WERI-Rb-1 (cell line): ENCODE measurements at regions not wholly inside any gene's neighbourhood (a gene's known extent, or its start where the extent isn't known, plus 50 kb on each side); places are given as distances from the start of the nearest gene placed in this dataset.

Source experiments
- DNase-seq: peaks from one replicate; pipeline ENCODE4 v3.0.0-alpha.2; 2020
- H3K27ac ChIP-seq: fragments of 250-450 bp; sonication (Bioruptor Pico); 2 replicates; pipeline ENCODE4 v1.5.1; 2020; ENCODE audit warnings: mild to moderate bottlenecking, moderate library complexity
- H3K27me3 ChIP-seq: fragments of 250-450 bp; sonication (Bioruptor Pico); 2 replicates; pipeline ENCODE4 v1.5.1; 2021; ENCODE audit warnings: mild to moderate bottlenecking, low read depth, moderate library complexity; ENCODE audit not compliant: insufficient read depth, severe bottlenecking
- H3K36me3 ChIP-seq: fragments of 250-450 bp; sonication (Bioruptor Pico); 2 replicates; pipeline ENCODE4 v1.5.1; 2020; ENCODE audit warnings: mild to moderate bottlenecking, moderate library complexity
- H3K4me3 ChIP-seq: 2 replicates; pipeline ENCODE4 v1.5.1; 2011; ENCODE audit warnings: low read depth, mild to moderate bottlenecking, control low read depth, low read length
- H3K9me3 ChIP-seq: fragments of 250-450 bp; sonication (Bioruptor Pico); 2 replicates; pipeline ENCODE4 v1.5.1; 2021; ENCODE audit warnings: mild to moderate bottlenecking, moderate library complexity; ENCODE audit not compliant: severe bottlenecking
- TF ChIP-seq, protein P1 (sequence below): IDR thresholded peaks from 2 replicates; pipeline ENCODE4 v1.5.1; 2011; ENCODE audit warnings: low read depth, mild to moderate bottlenecking, control low read depth, inconsistent platforms, low read length

GRCh38 chr4:44928785-44929184 is 202.4 kb upstream of the GNPDA2 start:
- Histone ChIP-seq H3K9me3 (no peaks in the 10 kb centered on the region), H3K4me3 (no peak overlapping the region), H3K27ac (no peak overlapping the region), H3K36me3 (no peaks in the 10 kb centered on the region), H3K27me3 (no peaks in the 10 kb centered on the region)
- TF ChIP-seq, protein P1, sequence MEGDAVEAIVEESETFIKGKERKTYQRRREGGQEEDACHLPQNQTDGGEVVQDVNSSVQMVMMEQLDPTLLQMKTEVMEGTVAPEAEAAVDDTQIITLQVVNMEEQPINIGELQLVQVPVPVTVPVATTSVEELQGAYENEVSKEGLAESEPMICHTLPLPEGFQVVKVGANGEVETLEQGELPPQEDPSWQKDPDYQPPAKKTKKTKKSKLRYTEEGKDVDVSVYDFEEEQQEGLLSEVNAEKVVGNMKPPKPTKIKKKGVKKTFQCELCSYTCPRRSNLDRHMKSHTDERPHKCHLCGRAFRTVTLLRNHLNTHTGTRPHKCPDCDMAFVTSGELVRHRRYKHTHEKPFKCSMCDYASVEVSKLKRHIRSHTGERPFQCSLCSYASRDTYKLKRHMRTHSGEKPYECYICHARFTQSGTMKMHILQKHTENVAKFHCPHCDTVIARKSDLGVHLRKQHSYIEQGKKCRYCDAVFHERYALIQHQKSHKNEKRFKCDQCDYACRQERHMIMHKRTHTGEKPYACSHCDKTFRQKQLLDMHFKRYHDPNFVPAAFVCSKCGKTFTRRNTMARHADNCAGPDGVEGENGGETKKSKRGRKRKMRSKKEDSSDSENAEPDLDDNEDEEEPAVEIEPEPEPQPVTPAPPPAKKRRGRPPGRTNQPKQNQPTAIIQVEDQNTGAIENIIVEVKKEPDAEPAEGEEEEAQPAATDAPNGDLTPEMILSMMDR: no peak
- no peak for DNase-seq

DNA sequence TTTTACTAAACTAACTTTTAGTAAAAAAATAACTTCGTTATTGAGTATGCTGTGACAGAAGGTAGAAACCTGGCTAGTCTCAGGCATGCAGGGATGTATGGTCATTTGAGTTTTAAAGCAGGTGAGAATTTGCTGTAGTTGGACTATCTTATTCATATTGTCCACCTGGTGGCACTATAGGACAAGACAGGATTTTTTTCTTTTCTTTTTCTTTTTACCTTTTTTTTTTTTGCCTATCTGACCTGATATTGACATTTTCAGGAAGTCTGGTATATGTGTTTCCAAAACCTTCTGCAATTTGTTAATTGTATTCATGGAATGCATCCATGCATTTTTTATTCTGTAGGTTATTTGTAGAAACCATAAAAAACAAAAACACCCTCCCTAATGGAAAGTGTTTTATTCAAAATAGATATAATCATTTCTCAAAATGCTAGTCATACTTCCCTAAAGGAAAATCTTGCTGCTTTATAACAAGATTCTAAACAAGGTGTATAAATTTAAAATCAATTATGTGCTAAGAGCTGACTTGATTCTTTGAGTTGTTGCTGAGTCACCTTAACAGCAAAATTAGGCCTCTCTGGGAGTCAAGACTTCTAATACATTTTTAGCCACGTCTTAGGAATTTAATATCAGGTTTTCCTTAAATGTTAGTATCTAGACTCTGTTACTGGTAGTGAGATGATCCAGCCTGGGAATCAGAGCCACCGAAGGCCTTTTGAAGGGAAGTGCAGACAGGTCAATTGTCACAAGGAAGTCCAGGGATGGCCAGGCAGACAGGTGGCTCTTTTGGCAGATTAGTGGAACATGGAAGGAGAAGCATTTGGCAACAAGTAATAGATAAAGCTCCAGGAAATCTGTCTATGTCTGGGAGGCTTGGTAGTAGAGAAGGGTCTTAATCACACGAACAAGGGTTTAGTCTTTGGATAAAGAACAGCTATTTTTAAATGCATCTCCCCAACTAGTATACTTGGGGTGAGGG is 201.3 kb upstream of the GNPDA2 start:
- Histone ChIP-seq H3K36me3 (no peaks in the 10 kb centered on the region), H3K4me3 (no peak overlapping the region), H3K27me3 (no peaks in the 10 kb centered on the region), H3K9me3 (no peaks in the 10 kb centered on the region), H3K27ac (no peak overlapping the region; the same call in 1 of the 2 replicates)
- peak; percentile 39 for DNase-seq
- TF ChIP-seq, protein P1: peak; percentile 31; the same call in 1 of the 2 replicates

GRCh38 chr4:44916411-44916810 is 190.1 kb upstream of the GNPDA2 start:
- Histone ChIP-seq H3K4me3 (no peak overlapping the region), H3K27ac (no peak overlapping the region), H3K27me3 (no peaks in the 10 kb centered on the region), H3K9me3 (no peaks in the 10 kb centered on the region), H3K36me3 (no peaks in the 10 kb centered on the region)
- TF ChIP-seq, protein P1: no peak
- DNase-seq: no peak

DNA sequence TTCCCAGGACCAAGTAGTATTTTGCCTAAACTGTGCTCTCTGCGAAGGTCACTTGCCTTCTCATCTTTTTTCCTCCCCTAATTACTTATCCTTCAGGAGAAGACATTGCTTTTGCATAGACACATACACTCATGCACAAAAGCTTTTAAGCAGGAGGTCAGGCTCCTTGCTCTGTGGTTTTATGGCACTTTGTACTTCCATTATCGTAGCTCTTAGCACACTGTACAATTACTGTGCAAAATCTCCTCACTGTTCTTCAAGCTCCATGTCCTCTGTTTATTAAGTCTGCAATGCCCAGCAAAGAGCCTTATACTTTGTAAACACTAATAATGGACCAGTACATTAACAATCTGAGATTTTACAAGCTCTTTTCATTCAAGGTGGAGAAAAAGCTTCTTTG is 188.4 kb upstream of the GNPDA2 start:
- no peaks in the 10 kb centered on the region for H3K36me3 ChIP-seq
- no peaks in the 10 kb centered on the region for H3K9me3 ChIP-seq
- H3K27me3 ChIP-seq: no peaks in the 10 kb centered on the region
- no peak for DNase-seq
- H3K27ac ChIP-seq: no peak overlapping the region
- TF ChIP-seq, protein P1: no peak
- H3K4me3 ChIP-seq: no peak overlapping the region

DNA sequence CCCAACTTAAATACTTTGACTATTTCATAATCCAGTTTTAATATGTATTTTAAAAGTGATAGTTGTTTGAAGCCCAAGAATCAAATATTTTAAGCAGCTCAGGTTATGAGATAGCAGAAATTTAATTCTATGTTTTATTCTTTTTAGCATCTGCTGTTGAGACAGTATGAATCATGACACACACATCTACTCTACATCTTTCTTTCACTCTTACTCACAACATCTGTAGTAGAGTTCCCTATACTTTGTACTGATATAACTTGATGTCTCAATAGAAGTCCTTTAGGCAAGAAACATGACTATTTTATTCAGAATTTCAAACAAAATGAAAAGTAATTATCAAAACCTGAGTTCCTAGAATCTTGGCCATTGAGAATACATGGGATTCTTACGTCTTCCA is 187.9 kb upstream of the GNPDA2 start:
- DNase-seq: no peak
- TF ChIP-seq, protein P1: no peak

More for the DNA sequence above, 187.9 kb upstream of the GNPDA2 start:
- Histone ChIP-seq H3K27ac (no peak overlapping the region), H3K4me3 (no peak overlapping the region), H3K27me3 (no peaks in the 10 kb centered on the region), H3K36me3 (no peaks in the 10 kb centered on the region), H3K9me3 (no peaks in the 10 kb centered on the region)
